Uterus (tissue), 2 donors: ENCODE measurements at regions not wholly inside any gene's neighbourhood (a gene's known extent, or its start where the extent isn't known, plus 50 kb on each side); places are given as distances from the start of the nearest gene placed in this dataset.

Source experiments
- POLR2A ChIP-seq, 2 donors: fragments of 450-650 bp; IDR thresholded peaks; one replicate each; pipeline ENCODE4 v1.6.1; 2016; ENCODE audit warnings: antibody characterized with exemption in 2 of 2, mild to moderate bottlenecking in 1 of 2, moderate library complexity in 1 of 2
- TF ChIP-seq, protein P1 (sequence below), 4 experiments: fragments of 200-600 bp in 2 of 4; fragments of 450-650 bp in 2 of 4; sonication (generic) in 2 of 4; IDR thresholded peaks; one replicate each; pipeline ENCODE4 v1.5.1; 2016 to 2019; ENCODE audit warnings: antibody characterized with exemption in 4 of 4, mild to moderate bottlenecking in 2 of 4, moderate library complexity in 1 of 4

DNA sequence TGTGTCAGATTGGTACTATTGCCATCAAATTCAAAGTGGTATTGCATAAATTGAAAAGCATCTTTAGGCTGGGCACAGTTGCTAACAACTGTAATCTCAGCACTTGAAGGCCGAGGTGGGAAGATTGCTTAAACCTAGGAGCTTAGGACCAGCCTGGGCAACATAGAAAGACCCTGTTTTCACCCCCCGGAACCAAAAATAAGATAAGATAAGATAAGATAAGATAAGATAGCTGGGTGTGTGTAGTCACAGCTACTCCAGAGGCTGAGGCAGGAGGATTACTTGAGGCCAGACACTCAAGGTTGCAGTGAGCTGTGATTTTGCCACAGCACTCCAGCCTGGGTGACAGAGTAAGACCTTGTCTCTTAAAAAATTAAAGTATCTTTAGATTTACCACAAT lies 297.9 kb upstream of the SEMA6A start:
- TF ChIP-seq, protein P1, sequence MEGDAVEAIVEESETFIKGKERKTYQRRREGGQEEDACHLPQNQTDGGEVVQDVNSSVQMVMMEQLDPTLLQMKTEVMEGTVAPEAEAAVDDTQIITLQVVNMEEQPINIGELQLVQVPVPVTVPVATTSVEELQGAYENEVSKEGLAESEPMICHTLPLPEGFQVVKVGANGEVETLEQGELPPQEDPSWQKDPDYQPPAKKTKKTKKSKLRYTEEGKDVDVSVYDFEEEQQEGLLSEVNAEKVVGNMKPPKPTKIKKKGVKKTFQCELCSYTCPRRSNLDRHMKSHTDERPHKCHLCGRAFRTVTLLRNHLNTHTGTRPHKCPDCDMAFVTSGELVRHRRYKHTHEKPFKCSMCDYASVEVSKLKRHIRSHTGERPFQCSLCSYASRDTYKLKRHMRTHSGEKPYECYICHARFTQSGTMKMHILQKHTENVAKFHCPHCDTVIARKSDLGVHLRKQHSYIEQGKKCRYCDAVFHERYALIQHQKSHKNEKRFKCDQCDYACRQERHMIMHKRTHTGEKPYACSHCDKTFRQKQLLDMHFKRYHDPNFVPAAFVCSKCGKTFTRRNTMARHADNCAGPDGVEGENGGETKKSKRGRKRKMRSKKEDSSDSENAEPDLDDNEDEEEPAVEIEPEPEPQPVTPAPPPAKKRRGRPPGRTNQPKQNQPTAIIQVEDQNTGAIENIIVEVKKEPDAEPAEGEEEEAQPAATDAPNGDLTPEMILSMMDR (IDR thresholded peaks at IDR 0.05): no peak
- TF ChIP-seq POLR2A (IDR thresholded peaks at IDR 0.05): no peak
